KMS-11 (cell line): ENCODE measurements at regions not wholly inside any gene's neighbourhood (a gene's known extent, or its start where the extent isn't known, plus 50 kb on each side); places are given as distances from the start of the nearest gene placed in this dataset.

Experiments used
- H2AFZ ChIP-seq: fragments of 200-600 bp; sonication (generic); 2 replicates; pipeline ENCODE4 v1.6.1; 2016; ENCODE audit warnings: antibody characterized with exemption, mixed run types, low read depth
- H3K27ac ChIP-seq: fragments of 200-600 bp; sonication (generic); 2 replicates; pipeline ENCODE4 v1.6.1; 2016; ENCODE audit warnings: mild to moderate bottlenecking, mixed run types
- H3K27me3 ChIP-seq: fragments of 200-600 bp; sonication (generic); 2 replicates; pipeline ENCODE4 v1.6.1; 2017; ENCODE audit warnings: mild to moderate bottlenecking, low read depth, mixed run types, moderate library complexity; ENCODE audit not compliant: insufficient read depth
- H3K36me3 ChIP-seq: fragments of 200-600 bp; sonication (generic); 2 replicates; pipeline ENCODE4 v1.6.1; 2017; ENCODE audit warnings: mild to moderate bottlenecking, mixed run types; ENCODE audit not compliant: insufficient read depth
- H3K4me1 ChIP-seq: fragments of 200-600 bp; sonication (generic); 2 replicates; pipeline ENCODE4 v1.6.1; 2016; ENCODE audit warnings: mild to moderate bottlenecking, low read depth, mixed run types; ENCODE audit not compliant: poor library complexity, severe bottlenecking
- H3K4me2 ChIP-seq: fragments of 200-600 bp; sonication (generic); 2 replicates; pipeline ENCODE4 v1.7.0; 2016; ENCODE audit warnings: mild to moderate bottlenecking, mixed run types
- H3K4me3 ChIP-seq: fragments of 200-600 bp; sonication (generic); IDR thresholded peaks from 2 replicates; pipeline ENCODE4 v1.6.1; 2017; ENCODE audit warnings: low read depth, low read length, mixed read lengths; ENCODE audit not compliant: insufficient read depth
- H3K79me2 ChIP-seq: fragments of 200-600 bp; sonication (generic); 2 replicates; pipeline ENCODE4 v1.6.1; 2016; ENCODE audit warnings: low read depth, mixed run types; ENCODE audit not compliant: insufficient read depth
- H3K9ac ChIP-seq: fragments of 200-600 bp; sonication (generic); 2 replicates; pipeline ENCODE4 v1.6.1; 2016; ENCODE audit warnings: mild to moderate bottlenecking, mixed run types
- H4K20me1 ChIP-seq: fragments of 200-600 bp; sonication (generic); 2 replicates; pipeline ENCODE4 v1.6.1; 2016; ENCODE audit warnings: mild to moderate bottlenecking, mixed run types; ENCODE audit not compliant: insufficient read depth
- CTCF ChIP-seq: fragments of 200-600 bp; sonication (generic); conservative IDR thresholded peaks from 2 replicates; pipeline ENCODE4 v1.6.1; 2017; ENCODE audit warnings: low read depth, mild to moderate bottlenecking, antibody characterized with exemption, low read length, moderate library complexity, mixed read lengths

DNA sequence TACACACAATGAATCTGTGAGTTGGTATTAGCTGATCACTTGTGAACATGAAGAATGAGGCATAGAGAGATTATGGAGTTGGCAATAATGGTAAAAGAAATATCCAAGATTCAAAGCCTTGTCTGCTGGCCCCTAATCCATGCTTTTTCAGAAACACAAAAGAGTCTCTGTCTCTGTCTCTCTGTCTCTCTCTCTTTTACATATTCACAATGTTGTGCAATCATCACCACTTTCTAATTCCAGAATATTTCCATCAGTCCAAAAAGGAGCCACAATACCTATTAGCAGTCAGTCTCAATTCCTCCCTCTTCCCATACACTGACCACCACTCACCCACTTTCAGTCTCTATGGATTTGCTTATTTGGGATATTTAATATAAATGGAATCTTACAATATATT, 370.1 kb upstream of the CDH8 start:
- Histone ChIP-seq H3K27me3 (no peaks in the 10 kb centered on the region), H3K9ac (no peak overlapping the region), H4K20me1 (no peaks in the 10 kb centered on the region), H3K4me1 (no peaks in the 10 kb centered on the region), H3K36me3 (no peaks in the 10 kb centered on the region), H3K4me3 (no peak overlapping the region), H3K4me2 (no peak overlapping the region), H3K79me2 (no peaks in the 10 kb centered on the region), H3K27ac (no peak overlapping the region), H2AFZ (no peak overlapping the region)
- no peak for TF ChIP-seq CTCF

GRCh38 chr16:62404842-62405611, 368.8 kb upstream of the CDH8 start:
- Histone ChIP-seq H3K4me2 (no peak overlapping the region), H3K4me3 (no peak overlapping the region), H3K27me3 (no peaks in the 10 kb centered on the region), H3K79me2 (no peaks in the 10 kb centered on the region), H3K36me3 (no peaks in the 10 kb centered on the region), H2AFZ (no peak overlapping the region), H3K27ac (no peak overlapping the region), H3K4me1 (no peaks in the 10 kb centered on the region), H3K9ac (no peak overlapping the region), H4K20me1 (no peaks in the 10 kb centered on the region)
- TF ChIP-seq CTCF = no peak

DNA sequence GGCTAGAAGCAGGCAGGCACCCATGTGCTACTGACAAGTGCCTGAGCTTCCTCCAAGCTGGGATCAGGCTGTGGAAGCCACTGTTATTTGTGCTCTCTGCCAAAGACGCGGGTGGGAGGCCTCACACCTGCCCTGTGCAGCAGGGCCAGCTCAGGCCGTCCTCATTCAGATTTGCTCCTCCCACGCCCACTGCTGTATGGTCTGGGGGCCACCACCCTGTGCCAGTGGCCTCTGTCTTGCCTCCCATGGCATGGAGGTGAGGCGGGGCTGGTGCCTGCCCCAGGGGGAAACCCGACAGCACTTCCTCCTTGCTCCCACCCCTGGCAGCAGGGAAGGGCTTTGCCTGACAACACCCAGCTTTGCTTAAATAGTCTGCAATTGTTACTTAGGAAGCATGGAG, 356.5 kb upstream of the CDH8 start:
- Histone ChIP-seq H3K27me3 (no peaks in the 10 kb centered on the region), H3K4me3 (no peak overlapping the region), H3K36me3 (no peaks in the 10 kb centered on the region), H3K4me1 (no peaks in the 10 kb centered on the region), H3K27ac (no peak overlapping the region), H3K4me2 (no peak overlapping the region), H3K9ac (no peak overlapping the region), H3K79me2 (no peaks in the 10 kb centered on the region), H2AFZ (no peak overlapping the region), H4K20me1 (no peaks in the 10 kb centered on the region)
- TF ChIP-seq CTCF = no peak

DNA sequence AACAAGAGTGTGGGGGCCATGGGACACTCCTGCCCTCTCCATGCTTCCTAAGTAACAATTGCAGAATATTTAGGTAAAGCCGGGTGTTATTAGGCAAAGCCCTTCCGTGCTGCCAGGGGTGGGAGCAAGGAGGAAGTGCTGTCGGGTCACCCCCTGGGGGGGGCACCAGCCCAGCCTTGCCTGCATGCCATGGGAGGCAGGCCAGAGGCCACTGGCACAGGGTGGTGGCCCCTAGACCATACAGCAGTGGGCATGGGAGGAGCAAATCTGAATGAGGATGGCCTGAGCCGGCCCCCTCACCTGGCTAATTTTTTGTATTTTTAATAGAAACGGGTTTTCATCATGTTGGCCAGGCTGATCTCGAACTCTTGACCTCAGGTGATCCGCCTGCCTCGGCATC, 355.7 kb upstream of the CDH8 start:
- H3K27me3 ChIP-seq = no peaks in the 10 kb centered on the region
- no peak overlapping the region for H3K9ac ChIP-seq
- H3K4me3 ChIP-seq = no peak overlapping the region
- H3K27ac ChIP-seq = no peak overlapping the region
- no peaks in the 10 kb centered on the region for H4K20me1 ChIP-seq
- H3K4me1 ChIP-seq = no peaks in the 10 kb centered on the region
- no peaks in the 10 kb centered on the region for H3K79me2 ChIP-seq
- no peak overlapping the region for H3K4me2 ChIP-seq
- no peaks in the 10 kb centered on the region for H3K36me3 ChIP-seq
- H2AFZ ChIP-seq = no peak overlapping the region
- no peak for TF ChIP-seq CTCF
